ENCODE measurements at regions not wholly inside any gene's neighbourhood (a gene's known extent, or its start where the extent isn't known, plus 50 kb on each side); places are given as distances from the start of the nearest gene placed in this dataset.

- 6% methylated on average over 5 of the region's 5 CpGs for WGBS (ENCODE audit: insufficient coverage, low coverage, missing lambda C conversion rate)
- in situ Hi-C loops (cut with MboI) = no loop called here
- peaks cover 3 to 9% of the 10 kb centered on the region in 2 experiments; a peak in 3 of 5 replicates for H3K4me1 ChIP-seq (replicated peaks in 1 of 2; ENCODE audit: control insufficient read depth in 2 of 2, insufficient read depth in 2 of 2, low read length in 2 of 2)
- H3K9ac ChIP-seq (ENCODE audit: insufficient read depth in 1 of 2, low read depth in 2 of 2, low read length in 2 of 2) = no peak overlapping the region
- no peaks in the 10 kb centered on the region for H3K36me3 ChIP-seq (ENCODE audit: control insufficient read depth, insufficient read depth, low read length)
- H3K4me3 ChIP-seq = no peak overlapping the region
- H3K9me1 ChIP-seq (ENCODE audit: control insufficient read depth, insufficient read depth, low read length) = no peaks in the 10 kb centered on the region
- no peaks in the 10 kb centered on the region for H3K79me2 ChIP-seq (ENCODE audit: control insufficient read depth, insufficient read depth, low read length)
- H3K27me3 ChIP-seq (ENCODE audit: control insufficient read depth in 2 of 2, insufficient read depth in 2 of 2, low read length in 2 of 2) = no peaks in the 10 kb centered on the region
- BruUV-seq (replicated peaks) = no TSS peak
- ChIA-PET POLR2A (interaction anchor here (1.0 to 1.4 kb wide), 2 partner anchors 8 to 9 kb away, joined by 3 to 6 read pairs; no protein-coding TSS in a partner anchor), CTCF (ENCODE audit: low intra/inter-chr PET ratio) (no interaction called here)
- H3K4me2 ChIP-seq (ENCODE audit: insufficient read depth, low read length) = no peak overlapping the region
- H3K27ac ChIP-seq (ENCODE audit: extremely low read depth, low read depth, low read length) = no peak overlapping the region
- ATAC-seq (no peak), FAIRE-seq (no peak), DNase-seq (ENCODE audit: extremely low read depth in 1 of 4, low spot score in 3 of 4) (no peak)
- H4K20me1 ChIP-seq (replicated peaks; ENCODE audit: control insufficient read depth, insufficient read depth, low read length) = no peaks in the 10 kb centered on the region
- H3K9me3 ChIP-seq (replicated peaks; ENCODE audit: control insufficient read depth, insufficient read depth, low read depth, low read length) = no peaks in the 10 kb centered on the region
- H2AFZ ChIP-seq (ENCODE audit: low read depth, low read length) = 0 out of 2 replicates have a peak overlapping the region, but pooled peaks have one; percentile 4
- intact Hi-C loops (cut with micrococcal nuclease) = no loop called here
- no peak for TF ChIP-seq AFF4 (CRISPR knock-in tag; IDR thresholded peaks at IDR 0.05)
- TF ChIP-seq POLR3A (IDR thresholded peaks at IDR 0.05; ENCODE audit: borderline replicate concordance, extremely low read depth, insufficient read depth, insufficient read length) = no peak
- TF ChIP-seq SRSF7 (optimal IDR thresholded peaks at IDR 0.05; ENCODE audit: low read depth, low read length) = no peak
- no peak for TF ChIP-seq FOXO4 (CRISPR knock-in tag; IDR thresholded peaks at IDR 0.05)
- TF ChIP-seq ZNF766 (CRISPR knock-in tag; conservative IDR thresholded peaks at IDR 0.05) = no peak
- TF ChIP-seq ZNF449 (CRISPR knock-in tag; IDR thresholded peaks at IDR 0.05) = no peak
- TF ChIP-seq ETS1 (conservative IDR thresholded peaks at IDR 0.05; ENCODE audit: control insufficient read depth, low read depth, low read length) = no peak
- no peak for TF ChIP-seq ZSCAN32 (CRISPR knock-in tag; IDR thresholded peaks at IDR 0.05)
- TF ChIP-seq ARID1B (IDR thresholded peaks at IDR 0.05) = no peak
- TF ChIP-seq SFPQ (IDR thresholded peaks at IDR 0.05; ENCODE audit: low read depth, low read length) = no peak
- TF ChIP-seq ARID2 (IDR thresholded peaks at IDR 0.05) = no peak
- no peak for TF ChIP-seq SNAPC5 (CRISPR knock-in tag; IDR thresholded peaks at IDR 0.05)
These were observed 134.4 kb downstream of the SNX10 start for GRCh38 chr7:26426096-26426495.

Data from K562 (cell line).